Activated CD4-positive, alpha-beta T cell treated with anti-CD3 and anti-CD28 coated beads, Interleukin-2, Interleukin-6, amounts not matched to agents 100 ng/mL and 50 ng/mL, durations not matched to agents 16 hours and 8 hours (primary cell): ENCODE measurements at regions not wholly inside any gene's neighbourhood (a gene's known extent, or its start where the extent isn't known, plus 50 kb on each side); places are given as distances from the start of the nearest gene placed in this dataset.
"Not testable (repeated sequence)": the region's sequence is repeated elsewhere in the genome, so short reads cannot be mapped to it uniquely, and the experiment has no call there.

ENCODE experiments used
- DNase-seq: peaks from one replicate; pipeline ENCODE4 v3.0.0-alpha.2; 2020

DNA sequence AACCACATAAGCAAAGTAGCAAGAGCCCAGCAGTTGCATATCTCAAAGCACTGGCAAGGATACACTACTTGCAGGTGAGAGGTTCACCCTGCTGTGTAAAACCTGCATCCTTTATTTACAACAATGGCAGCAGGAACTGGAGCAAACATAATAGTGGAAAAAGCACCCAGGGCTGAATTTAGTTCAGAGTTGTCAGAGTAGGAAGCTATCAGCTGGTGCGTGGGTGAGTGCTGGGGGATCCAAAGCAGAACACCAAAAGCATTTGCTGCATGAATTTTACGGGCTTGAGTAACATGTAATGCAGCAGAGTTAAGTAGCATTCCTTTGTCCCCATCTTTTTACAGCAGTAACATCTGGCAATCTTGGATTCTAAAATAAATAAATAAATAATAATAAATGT, 73.5 kb upstream of the SRD5A2 start:
- no peak for DNase-seq

- no peak for DNase-seq
Observed at GRCh38 chr2:31651736-31652135, 71.0 kb upstream of the SRD5A2 start.

- no peak for DNase-seq
Observed at GRCh38 chr2:31651267-31651666, 70.5 kb upstream of the SRD5A2 start.

DNA sequence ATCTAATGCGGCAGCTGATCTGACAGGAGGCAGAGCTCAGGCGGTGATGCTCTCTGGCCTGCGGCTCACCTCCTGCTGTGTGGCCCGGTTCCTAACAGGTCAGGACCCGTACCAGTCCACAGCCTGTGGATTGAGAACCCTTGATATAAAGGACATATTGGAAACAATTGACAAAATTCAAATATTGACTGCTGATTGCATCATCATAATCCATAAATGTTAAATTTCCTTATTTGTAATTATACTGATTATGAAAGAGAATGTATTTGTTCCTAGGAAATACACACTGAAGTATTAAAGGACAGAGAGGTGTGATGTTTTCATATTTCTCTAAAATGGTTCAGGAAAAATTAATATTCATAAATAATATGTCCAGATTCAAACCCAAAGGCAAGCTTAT, 63.8 kb upstream of the SRD5A2 start:
- DNase-seq, result no peak

DNA sequence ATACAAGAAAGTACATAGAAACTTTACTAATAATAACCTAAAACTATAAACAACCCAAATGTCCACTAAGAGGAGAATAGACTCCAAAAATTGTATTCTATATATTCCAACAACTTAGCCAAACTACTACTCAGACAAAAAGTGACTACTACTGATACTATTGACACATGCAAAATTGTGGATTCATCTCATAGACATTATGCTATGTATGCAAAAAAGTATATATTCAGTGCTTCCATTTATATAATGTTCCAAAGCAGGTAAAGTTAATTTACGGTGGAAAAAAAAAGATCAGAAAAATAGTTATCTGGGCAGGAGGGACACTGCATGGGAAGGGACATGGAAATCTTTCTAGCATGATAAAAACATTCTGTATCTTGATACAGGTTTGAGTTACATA, 62.0 kb upstream of the SRD5A2 start:
- DNase-seq, result no peak

- not testable (repeated sequence) for DNase-seq
Observed at GRCh38 chr2:31632201-31632600, 51.5 kb upstream of the SRD5A2 start.
